ENCODE measurements at regions not wholly inside any gene's neighbourhood (a gene's known extent, or its start where the extent isn't known, plus 50 kb on each side); places are given as distances from the start of the nearest gene placed in this dataset.

GRCh38 chr20:16220826-16221225 is 352.4 kb downstream of the KIF16B start:
- TF ChIP-seq GATA3 (IDR thresholded peaks at IDR 0.05; ENCODE audit: low read depth, low read length) (no peak), GATA2 (IDR thresholded peaks at IDR 0.05; ENCODE audit: low read depth, low read length) (no peak)

- TF ChIP-seq GATA3 (IDR thresholded peaks at IDR 0.05; ENCODE audit: low read depth, low read length) (no peak), GATA2 (IDR thresholded peaks at IDR 0.05; ENCODE audit: low read depth, low read length) (no peak)
Measured at GRCh38 chr20:16219182-16219581, 354.1 kb downstream of the KIF16B start.

GRCh38 chr20:16216914-16217230 is 356.4 kb downstream of the KIF16B start:
- TF ChIP-seq GATA2 (IDR thresholded peaks at IDR 0.05; ENCODE audit: low read depth, low read length), result peak; percentile 31; the same call in 1 of the 2 replicates
- no peak for TF ChIP-seq GATA3 (IDR thresholded peaks at IDR 0.05; ENCODE audit: low read depth, low read length)

- TF ChIP-seq GATA2 (IDR thresholded peaks at IDR 0.05; ENCODE audit: low read depth, low read length) (no peak), GATA3 (IDR thresholded peaks at IDR 0.05; ENCODE audit: low read depth, low read length) (no peak)
Measured at GRCh38 chr20:16216227-16216913, 356.9 kb downstream of the KIF16B start.

- TF ChIP-seq GATA3 (IDR thresholded peaks at IDR 0.05; ENCODE audit: low read depth, low read length), result no peak
Measured at GRCh38 chr20:16215041-16215440, 358.2 kb downstream of the KIF16B start.

- no peak for TF ChIP-seq GATA2 (IDR thresholded peaks at IDR 0.05; ENCODE audit: low read depth, low read length)
- TF ChIP-seq GATA3 (IDR thresholded peaks at IDR 0.05; ENCODE audit: low read depth, low read length), result no peak
Measured at GRCh38 chr20:16212790-16213189, 360.5 kb downstream of the KIF16B start.

- TF ChIP-seq GATA2 (IDR thresholded peaks at IDR 0.05; ENCODE audit: low read depth, low read length), result no peak
Measured at GRCh38 chr20:16209951-16210361, 363.3 kb downstream of the KIF16B start.

GRCh38 chr20:16209357-16209756 is 363.9 kb downstream of the KIF16B start:
- TF ChIP-seq GATA2 (IDR thresholded peaks at IDR 0.05; ENCODE audit: low read depth, low read length) (no peak), GATA3 (IDR thresholded peaks at IDR 0.05; ENCODE audit: low read depth, low read length) (no peak)

GRCh38 chr20:16208443-16208842 is 364.8 kb downstream of the KIF16B start:
- TF ChIP-seq GATA3 (IDR thresholded peaks at IDR 0.05; ENCODE audit: low read depth, low read length) (no peak), GATA2 (IDR thresholded peaks at IDR 0.05; ENCODE audit: low read depth, low read length) (no peak)

GRCh38 chr20:16206817-16207216 is 366.4 kb downstream of the KIF16B start:
- TF ChIP-seq GATA2 (IDR thresholded peaks at IDR 0.05; ENCODE audit: low read depth, low read length), result no peak
- no peak for TF ChIP-seq GATA3 (IDR thresholded peaks at IDR 0.05; ENCODE audit: low read depth, low read length)

- TF ChIP-seq GATA2 (IDR thresholded peaks at IDR 0.05; ENCODE audit: low read depth, low read length), result no peak
- no peak for TF ChIP-seq GATA3 (IDR thresholded peaks at IDR 0.05; ENCODE audit: low read depth, low read length)
Measured at GRCh38 chr20:16205507-16205906, 367.7 kb downstream of the KIF16B start.

GRCh38 chr20:16203096-16203495 is 370.2 kb downstream of the KIF16B start:
- no peak for TF ChIP-seq GATA3 (IDR thresholded peaks at IDR 0.05; ENCODE audit: low read depth, low read length)
- TF ChIP-seq GATA2 (IDR thresholded peaks at IDR 0.05; ENCODE audit: low read depth, low read length), result no peak

- TF ChIP-seq GATA3 (IDR thresholded peaks at IDR 0.05; ENCODE audit: low read depth, low read length) (no peak), GATA2 (IDR thresholded peaks at IDR 0.05; ENCODE audit: low read depth, low read length) (no peak)
Measured at GRCh38 chr20:16201191-16201590, 372.1 kb downstream of the KIF16B start.

- TF ChIP-seq GATA2 (IDR thresholded peaks at IDR 0.05; ENCODE audit: low read depth, low read length) (no peak), GATA3 (IDR thresholded peaks at IDR 0.05; ENCODE audit: low read depth, low read length) (no peak)
Measured at GRCh38 chr20:16197696-16198095, 375.6 kb downstream of the KIF16B start.

GRCh38 chr20:16195671-16196070 is 377.6 kb downstream of the KIF16B start:
- TF ChIP-seq GATA2 (IDR thresholded peaks at IDR 0.05; ENCODE audit: low read depth, low read length) (no peak), GATA3 (IDR thresholded peaks at IDR 0.05; ENCODE audit: low read depth, low read length) (no peak)
